ENCODE measurements at regions not wholly inside any gene's neighbourhood (a gene's known extent, or its start where the extent isn't known, plus 50 kb on each side); places are given as distances from the start of the nearest gene placed in this dataset.

GRCh38 chr2:67522148-67522547 lies 125.0 kb downstream of the ETAA1 start:
- no peak for TF ChIP-seq CTCF (IDR thresholded peaks at IDR 0.05; ENCODE audit: low read length)
- TF ChIP-seq EZH2 (IDR thresholded peaks at IDR 0.05; ENCODE audit: borderline replicate concordance, low read length) = no peak

All from OCI-LY1 (cell line).